HCEC 1CT (cell line): ENCODE measurements at regions not wholly inside any gene's neighbourhood (a gene's known extent, or its start where the extent isn't known, plus 50 kb on each side); places are given as distances from the start of the nearest gene placed in this dataset.

Source experiments
- DNase-seq: peaks from one replicate; pipeline ENCODE4 v3.0.0-alpha.2; 2017

DNA sequence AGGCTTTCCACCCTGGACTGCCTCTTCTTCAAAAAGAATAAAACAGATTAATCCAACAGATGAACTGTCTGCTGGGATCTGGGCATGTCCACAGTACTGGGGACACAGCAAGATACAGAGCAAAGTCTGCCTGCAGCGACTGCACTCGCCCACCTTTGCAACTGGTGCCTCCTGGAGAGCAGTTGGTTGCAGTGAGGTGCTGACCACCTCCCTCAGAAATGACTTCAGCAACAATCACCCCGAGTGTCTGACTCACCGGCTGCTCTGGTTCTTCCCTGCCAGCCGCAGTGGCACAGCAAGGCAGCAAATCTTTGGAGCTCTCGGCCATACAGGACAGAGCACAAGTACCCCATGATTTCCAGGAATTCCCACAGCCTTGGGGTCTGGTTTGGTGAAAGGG, 179.7 kb downstream of the ANAPC1 start:
- DNase-seq = peak; percentile 57

DNA sequence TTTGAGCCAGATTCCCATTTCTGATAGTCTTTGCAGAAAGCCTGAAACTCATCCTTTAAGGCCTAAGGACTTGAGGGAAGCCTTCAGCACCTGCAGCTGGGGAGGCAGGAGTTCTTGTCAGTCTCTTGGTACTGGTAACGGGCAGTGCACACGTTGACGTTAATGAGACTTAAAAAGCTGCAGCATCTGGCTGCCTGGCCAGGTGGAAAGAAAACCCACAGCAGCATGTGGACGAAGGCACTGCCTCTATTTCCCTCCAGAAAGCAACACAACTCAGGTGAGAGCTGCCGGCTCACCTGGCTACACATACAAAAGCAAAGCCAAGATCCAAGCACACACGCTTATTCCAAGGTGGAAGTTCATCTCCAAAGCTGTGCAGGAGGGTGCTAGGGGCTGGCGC, 178.8 kb downstream of the ANAPC1 start:
- DNase-seq = no peak

DNA sequence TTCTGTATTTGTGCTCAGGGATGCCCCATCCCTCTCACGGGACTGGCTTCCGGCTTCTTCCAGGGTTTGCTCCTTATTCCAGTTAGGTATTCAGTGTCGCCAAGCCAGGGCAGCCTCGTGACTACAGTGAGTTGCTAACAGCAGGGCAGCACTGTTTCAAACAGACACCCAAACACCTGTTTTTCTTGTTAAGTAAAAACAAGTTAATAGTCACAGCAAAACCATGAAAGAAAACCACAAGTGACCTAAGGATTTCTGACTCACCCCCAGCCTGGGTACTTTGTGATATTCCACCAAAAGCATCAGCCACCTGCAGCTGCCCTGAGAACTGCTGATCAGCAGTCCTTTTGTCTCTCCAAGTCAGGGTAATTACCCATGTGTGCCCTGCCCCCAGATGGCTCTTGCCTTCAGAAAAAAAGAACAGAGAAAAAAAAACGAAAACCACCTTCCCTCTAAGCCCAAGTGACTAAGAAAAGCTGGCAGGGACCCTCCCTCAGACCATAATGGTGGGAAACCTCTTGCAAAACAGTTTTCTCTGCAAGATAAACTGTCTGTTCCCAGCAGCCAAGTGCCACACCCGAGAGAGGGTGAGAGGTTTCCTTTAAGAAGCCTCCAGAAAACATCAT, 178.2 kb downstream of the ANAPC1 start:
- peak; percentile 86 for DNase-seq

DNA sequence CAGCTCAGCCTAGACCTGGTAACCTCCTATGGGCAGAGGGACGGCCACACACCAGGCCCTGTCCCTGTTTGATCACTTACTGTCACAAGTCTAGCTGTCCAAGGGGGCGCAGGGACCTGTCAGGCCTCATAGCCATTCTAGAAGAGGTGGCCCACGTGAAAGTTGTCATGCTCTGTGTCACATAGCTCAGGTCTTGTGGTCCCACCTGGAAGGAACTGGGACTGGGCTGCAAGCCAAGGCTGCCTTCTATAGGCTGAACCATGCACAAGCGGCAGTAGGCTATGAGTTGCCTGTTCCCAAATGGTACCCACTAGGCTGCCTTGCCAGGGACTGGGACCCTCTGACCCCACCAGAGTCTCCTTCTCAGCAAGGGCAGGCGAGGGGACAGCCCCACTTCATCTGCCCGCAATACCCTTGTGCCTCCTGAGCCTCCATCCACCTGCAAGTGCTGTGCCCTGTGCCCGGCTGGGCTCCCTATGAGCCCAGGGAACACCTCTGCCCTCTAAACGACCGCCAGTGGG, 177.5 kb downstream of the ANAPC1 start:
- no peak for DNase-seq

DNA sequence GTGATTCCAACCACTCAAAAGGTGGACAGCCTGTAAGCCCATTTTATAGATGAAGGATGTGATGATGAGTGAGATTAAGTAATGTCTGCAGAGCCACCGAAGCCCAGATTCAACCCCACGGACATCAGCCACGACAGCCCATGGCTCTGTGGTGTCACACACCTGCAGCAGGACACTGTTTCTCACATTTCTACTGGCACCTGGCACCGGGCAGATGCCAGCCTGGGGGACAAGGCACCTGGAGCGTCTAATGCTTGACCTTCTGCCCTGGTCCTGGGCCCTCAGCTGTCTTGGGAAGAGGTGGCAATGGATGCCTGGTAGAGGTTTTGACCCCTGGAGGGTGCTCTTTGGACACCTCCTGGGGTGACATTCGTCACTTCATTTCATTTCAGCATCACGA, 176.3 kb downstream of the ANAPC1 start:
- no peak for DNase-seq

DNA sequence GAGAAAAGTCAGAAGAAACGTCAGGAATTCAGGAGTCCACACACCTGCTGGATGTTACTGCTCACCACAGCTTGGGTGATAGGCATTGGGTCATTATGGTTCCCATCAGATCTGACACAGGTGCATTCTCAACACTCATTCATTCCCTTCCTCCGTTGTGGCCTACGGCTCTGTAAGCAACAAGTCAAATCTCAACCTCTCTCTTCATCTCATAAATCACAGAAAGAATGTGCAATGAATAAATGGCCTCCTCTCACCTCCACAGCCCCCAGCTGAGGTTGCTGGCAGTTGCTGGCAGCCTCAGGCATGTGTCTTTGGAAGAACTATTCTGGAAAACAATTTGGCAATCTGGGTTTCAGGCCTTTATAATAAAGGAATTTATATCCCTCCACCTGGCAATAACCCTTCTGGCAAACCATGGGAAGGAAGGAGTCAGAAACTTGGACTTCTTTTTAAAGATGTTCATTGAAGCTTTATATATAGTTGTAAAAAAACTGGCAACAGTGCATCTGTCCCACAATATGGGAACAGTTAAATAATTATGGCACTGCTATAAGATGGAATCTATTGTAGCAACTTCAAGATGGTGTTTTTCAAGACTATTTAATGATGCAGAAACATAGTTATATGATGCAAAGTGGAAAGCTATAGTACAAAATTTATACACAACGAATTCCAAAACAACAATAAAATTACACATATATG, 175.4 kb downstream of the ANAPC1 start:
- DNase-seq = no peak

DNA sequence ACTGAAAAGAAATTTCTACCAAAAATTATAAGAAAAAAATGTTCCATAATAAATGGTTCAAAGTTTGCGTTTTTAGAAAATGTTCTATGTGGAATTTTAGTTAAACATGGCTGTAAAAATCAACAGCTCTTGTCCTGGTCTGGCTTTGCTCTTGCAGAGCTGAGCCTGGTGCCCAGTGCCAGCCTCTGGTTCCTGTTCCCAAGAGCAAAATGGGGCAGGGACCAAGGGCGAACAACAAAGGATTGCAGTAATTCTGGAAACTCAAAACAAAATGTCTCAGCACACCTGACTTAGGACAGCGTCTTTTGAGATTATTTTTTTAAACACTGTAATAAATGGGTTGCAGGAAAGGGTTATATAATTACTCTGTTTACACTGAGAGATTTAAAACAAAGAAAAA, 174.7 kb downstream of the ANAPC1 start:
- no peak for DNase-seq

DNA sequence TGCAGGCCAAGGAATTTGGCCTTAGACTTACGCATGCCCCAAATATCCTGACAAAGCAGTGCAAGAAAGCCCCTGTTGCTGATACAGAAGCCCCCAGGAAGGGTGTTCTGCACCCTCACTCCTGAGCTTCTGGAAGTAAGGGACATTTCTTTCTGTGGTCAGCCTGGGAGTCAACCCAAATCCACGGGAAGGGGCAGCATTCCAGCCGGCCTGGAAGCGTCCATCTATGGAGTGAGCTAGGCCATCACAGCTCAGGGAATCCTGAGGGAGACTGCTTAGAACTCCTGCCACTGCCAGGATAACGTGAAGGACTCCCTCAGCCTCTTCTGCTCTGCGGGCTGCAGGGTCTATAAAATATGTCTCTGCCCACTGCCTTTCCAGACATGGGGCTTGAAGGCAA, 173.9 kb downstream of the ANAPC1 start:
- no peak for DNase-seq

DNA sequence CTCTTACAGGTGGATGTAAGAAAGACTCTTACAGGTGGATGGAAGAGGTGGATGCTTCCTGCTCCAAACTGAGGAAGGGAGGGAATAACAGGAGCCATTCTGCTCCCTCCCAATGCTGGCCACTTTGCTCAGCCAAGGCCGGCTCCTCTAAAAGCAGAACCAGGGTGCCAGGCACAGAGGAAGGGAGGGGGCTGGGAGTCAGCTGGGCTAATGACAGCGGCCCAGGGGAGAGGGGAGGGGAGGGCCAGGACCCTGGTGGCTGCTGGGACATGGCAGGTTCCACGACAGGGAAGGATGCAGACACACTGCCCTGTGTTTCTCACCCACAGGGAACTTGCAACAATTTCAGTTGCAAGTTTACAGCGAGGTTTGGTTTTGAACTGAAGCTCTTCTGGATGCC, 173.4 kb downstream of the ANAPC1 start:
- DNase-seq = no peak

DNA sequence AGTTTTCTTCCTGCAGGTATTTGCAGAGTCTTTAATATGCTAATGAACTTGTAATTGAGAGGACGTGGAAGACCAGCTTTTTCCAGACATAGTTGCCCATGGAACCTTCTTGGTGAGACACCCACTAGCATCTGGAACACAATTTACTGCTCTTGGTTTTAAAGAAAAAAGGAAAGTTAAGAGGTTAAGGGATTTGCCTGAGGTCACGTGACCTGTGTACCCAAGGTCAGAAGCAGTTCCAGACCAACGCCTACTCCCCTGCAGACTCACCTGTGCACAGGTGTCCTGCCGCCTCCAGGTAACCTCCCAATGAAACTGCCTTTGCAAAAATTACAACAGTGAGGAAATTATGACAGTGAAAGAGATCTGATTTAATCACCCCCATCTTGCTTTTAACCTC, 172.7 kb downstream of the ANAPC1 start:
- no peak for DNase-seq

DNA sequence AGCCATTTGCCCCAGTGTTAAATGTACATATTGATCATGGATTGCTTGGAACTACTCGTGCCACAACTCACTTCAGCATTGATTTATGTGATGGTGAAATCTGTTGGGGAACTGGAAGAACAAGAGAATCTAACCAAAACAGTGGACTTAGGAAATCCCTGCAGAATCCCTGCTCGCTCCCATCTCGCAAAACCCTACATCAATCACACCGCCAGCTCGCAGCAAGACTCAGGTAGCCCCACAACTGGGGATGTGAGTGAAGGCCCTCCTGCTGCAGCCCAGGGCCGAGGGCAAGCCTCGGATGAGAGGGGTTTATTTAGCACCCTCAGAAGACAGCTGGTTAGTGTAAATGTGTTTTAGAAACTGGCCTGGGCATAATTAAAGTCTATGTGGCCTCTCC, 171.6 kb downstream of the ANAPC1 start:
- no peak for DNase-seq

DNA sequence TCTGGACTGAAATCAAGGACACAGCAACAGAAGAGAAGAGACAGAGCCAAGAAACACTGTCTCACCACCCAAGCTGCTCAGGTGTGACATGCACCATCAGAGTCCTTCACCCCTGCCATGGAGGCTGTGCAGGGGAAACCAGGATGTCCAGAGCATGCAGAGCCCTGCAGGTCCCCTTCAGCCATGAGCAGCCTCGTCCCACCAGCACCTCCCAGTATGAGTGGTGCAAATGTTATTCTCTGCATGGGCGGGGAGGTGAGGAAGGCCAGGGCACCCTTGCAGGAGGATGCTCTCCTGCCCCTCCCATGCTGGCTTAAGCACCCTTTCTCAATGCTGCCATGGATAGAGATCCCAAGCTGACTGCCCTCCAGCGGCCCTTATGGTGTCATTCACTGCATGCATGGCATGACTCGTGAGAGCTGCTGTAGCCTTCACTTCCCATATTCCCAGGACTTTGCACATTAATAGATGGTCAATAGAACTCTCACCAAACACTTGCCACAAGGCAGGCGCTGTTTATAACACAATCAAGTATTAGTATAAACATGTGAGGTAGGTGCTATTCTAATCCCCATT, 171.0 kb downstream of the ANAPC1 start:
- no peak for DNase-seq

DNA sequence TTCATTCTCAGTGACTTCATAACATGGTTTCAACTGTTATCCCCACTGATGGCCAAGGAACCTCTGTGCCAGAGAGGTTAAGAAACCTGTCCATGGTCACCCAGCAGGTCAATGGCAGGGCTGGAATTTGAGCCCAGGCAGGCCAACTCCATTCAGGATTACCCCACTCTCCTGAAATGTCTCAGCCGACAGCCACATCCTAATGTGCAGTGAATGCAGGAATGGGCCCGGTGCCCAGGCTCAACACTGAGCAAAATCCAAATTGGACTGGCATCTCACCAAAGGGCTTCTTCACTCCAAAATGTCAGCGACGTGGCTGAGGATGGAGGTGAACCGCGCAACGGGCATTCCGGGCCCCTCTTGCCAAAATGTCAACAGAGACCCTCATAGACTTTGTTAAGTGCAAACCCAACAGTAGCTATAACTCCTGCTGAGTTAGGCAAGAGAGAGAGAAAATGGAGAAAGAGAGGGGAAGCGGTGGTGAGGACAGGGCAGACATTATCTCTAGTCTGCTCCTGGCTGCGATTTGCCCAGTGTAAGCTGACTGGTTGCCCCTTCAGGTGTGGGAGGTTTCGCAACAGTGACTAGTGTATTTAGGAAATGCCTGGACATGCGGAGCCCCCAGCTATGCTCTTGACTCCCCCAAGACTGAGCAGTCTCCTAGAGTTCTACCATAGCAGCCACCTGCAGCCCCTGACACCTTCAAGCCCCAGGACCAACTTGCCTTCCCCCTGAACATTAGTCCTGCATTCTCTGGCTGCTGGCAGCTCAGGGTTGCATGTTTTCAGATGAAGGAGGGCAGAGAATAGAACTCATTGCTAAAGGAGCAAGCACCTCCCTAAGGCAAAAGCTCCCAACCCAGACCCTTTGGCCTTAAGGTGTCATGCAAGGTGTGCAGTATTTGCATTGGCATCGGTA, 167.7 kb downstream of the ANAPC1 start:
- no peak for DNase-seq

DNA sequence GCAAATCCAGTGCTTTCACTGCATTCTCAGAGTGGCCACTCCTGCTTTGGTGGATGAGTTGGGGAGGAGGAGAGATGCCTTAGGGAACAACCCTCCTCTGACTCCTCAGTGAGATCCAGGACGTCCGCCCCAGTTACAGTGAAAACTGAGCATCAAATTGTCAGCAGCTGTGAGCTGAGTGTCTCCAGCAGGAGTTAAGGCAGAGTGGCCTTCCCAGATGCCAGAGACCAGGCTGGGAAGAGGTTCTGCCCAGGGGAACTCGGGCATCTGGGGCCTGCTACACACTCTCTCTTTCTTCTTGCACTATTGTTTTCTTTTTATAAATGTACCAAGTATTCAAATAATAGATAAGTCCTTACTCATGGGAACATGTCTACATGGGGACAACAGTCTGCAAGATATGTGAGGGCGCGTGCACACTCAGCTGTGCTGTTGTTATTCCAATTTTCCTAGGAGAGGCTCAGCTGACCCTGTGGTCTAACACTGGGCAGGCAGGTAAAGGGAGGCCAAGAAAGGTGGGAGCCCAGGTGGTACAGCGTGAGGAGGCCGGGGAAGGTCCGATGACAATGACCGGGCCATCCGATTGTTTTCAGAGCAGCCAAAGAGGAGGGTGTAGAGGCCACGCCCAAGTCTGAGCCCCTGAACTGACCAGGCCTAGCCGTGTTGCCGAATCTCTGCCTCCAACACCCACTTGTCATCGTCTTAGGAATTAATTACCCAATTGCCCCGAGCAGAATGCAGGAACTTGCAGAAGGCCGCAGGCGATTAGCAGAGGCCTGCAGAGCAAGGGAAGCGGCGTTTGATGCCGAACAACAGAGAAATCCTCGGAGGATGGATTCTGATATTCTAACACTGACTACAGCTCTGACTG, 166.9 kb downstream of the ANAPC1 start:
- DNase-seq = no peak
